Kidney (tissue), 13 donors: ENCODE measurements at regions not wholly inside any gene's neighbourhood (a gene's known extent, or its start where the extent isn't known, plus 50 kb on each side); places are given as distances from the start of the nearest gene placed in this dataset.
A peak's percentile ranks its signal among the peaks of the same experiment; 100 is the strongest.

Experiments used
- DNase-seq, 5 donors: peaks; one replicate each; pipeline ENCODE4 v3.0.0-alpha.2; 2013 to 2020
- FAIRE-seq: peaks from 2 replicates; lab custom pipeline; 2012; peaks lifted over from hg19 to GRCh38; lab: Jason Lieb, UNC
- H3K27ac ChIP-seq, 2 donors: one replicate each; pipeline ENCODE4 v1.7.0; 2013; ENCODE audit warnings: low read depth in 2 of 2, low read length in 2 of 2, inconsistent platforms in 1 of 2
- H3K27me3 ChIP-seq: one replicate; pipeline ENCODE4 v1.7.1; 2013; ENCODE audit warnings: low read length, inconsistent platforms; ENCODE audit not compliant: control insufficient read depth, insufficient read depth
- H3K36me3 ChIP-seq, 3 donors: one replicate each; pipeline versions ENCODE4 v1.7.0 to v1.7.1; 2013; ENCODE audit warnings: low read length in 3 of 3, control low read depth in 1 of 3, inconsistent platforms in 1 of 3; ENCODE audit not compliant: insufficient read depth in 3 of 3, control insufficient read depth in 2 of 3
- H3K4me1 ChIP-seq, 3 donors: one replicate each; pipeline versions ENCODE4 v1.7.0 to v1.7.1; 2013; ENCODE audit warnings: low read length in 3 of 3, inconsistent platforms in 1 of 3, low read depth in 1 of 3; ENCODE audit not compliant: control insufficient read depth in 2 of 3, insufficient read depth in 2 of 3
- H3K4me3 ChIP-seq, 3 donors: one replicate each; pipeline versions ENCODE4 v1.7.0 to v1.8.1; 2013; ENCODE audit warnings: low read length in 3 of 3, control low read depth in 1 of 3, inconsistent platforms in 1 of 3
- H3K9ac ChIP-seq, 3 donors: one replicate each; pipeline versions ENCODE4 v1.7.0 to v1.7.1; 2013; ENCODE audit warnings: low read length in 3 of 3, control low read depth in 1 of 3, inconsistent platforms in 1 of 3
- H3K9me3 ChIP-seq, 3 donors: one replicate each; pipeline versions ENCODE4 v1.7.0 to v1.7.1; 2013; ENCODE audit warnings: low read length in 3 of 3, control low read depth in 1 of 3, inconsistent platforms in 1 of 3; ENCODE audit not compliant: control insufficient read depth in 2 of 3, insufficient read depth in 1 of 3
- CTCF ChIP-seq: IDR thresholded peaks from 3 replicates; pipeline ENCODE4 v1.5.1; 2012; ENCODE audit warnings: mild to moderate bottlenecking, moderate library complexity, borderline replicate concordance; ENCODE audit not compliant: insufficient read depth; ENCODE audit errors: extremely low read depth
- intact Hi-C: fragments of 100-400 bp; cut with DNase I; formaldehyde crosslinking; loops from one replicate; pipeline ENCODE4 v1.11.1; 2022
- donor health status: control.
- donor health status: control.
- donor health status: control.
- donor health status: control.
- donor health status: control.
- donor health status: DM: yes; HTN: yes; CAD: no.
- donor health status: Normal renal cell carcinoma (clear cell type).

- Histone ChIP-seq H3K36me3 (peaks cover 2 to 20% (median 4%) of the 10 kb centered on the region in 3 donors), H3K9me3 (peaks cover 2 to 34% (median 7%) of the 10 kb centered on the region in 3 donors), H3K27ac (no peak overlapping the region), H3K9ac (no peak overlapping the region), H3K4me3 (no peak overlapping the region), H3K27me3 (no peaks in the 10 kb centered on the region), H3K4me1 (no peaks in the 10 kb centered on the region)
- DNase-seq = no peak
- no peak for TF ChIP-seq CTCF
- intact Hi-C loops = no loop called here
- FAIRE-seq = no peak
Measured at GRCh38 chr13:40875583-40875982, 86.2 kb downstream of the SLC25A15 start.

GRCh38 chr13:40876020-40876738 lies 86.8 kb downstream of the SLC25A15 start:
- no peak overlapping the region for H3K4me3 ChIP-seq
- peak in 2 of 5 donors; percentile 13 to 23 for DNase-seq
- no peak for TF ChIP-seq CTCF
- peaks cover 2 to 20% (median 4%) of the 10 kb centered on the region in 3 donors for H3K36me3 ChIP-seq
- peaks cover 2 to 34% (median 7%) of the 10 kb centered on the region in 3 donors for H3K9me3 ChIP-seq
- no peaks in the 10 kb centered on the region for H3K4me1 ChIP-seq
- H3K27me3 ChIP-seq = no peaks in the 10 kb centered on the region
- intact Hi-C loops = no loop called here
- FAIRE-seq = no peak
- no peak overlapping the region for H3K9ac ChIP-seq
- no peak overlapping the region for H3K27ac ChIP-seq

- TF ChIP-seq CTCF = no peak
- FAIRE-seq = no peak
- peaks cover 2 to 19% (median 4%) of the 10 kb centered on the region in 3 donors for H3K36me3 ChIP-seq
- H3K27me3 ChIP-seq = no peaks in the 10 kb centered on the region
- no peaks in the 10 kb centered on the region for H3K4me1 ChIP-seq
- intact Hi-C loops = no loop called here
- no peak overlapping the region for H3K27ac ChIP-seq
- no peak for DNase-seq
- H3K9ac ChIP-seq = no peak overlapping the region
- H3K9me3 ChIP-seq = peaks cover 2 to 28% (median 4%) of the 10 kb centered on the region in 3 donors
- no peak overlapping the region for H3K4me3 ChIP-seq
Measured at GRCh38 chr13:40878321-40878720, 88.9 kb downstream of the SLC25A15 start.
